NCI-H526 treated with DMSO at 0.1 percent for 48 hours (cell line): ENCODE measurements at regions not wholly inside any gene's neighbourhood (a gene's known extent, or its start where the extent isn't known, plus 50 kb on each side); places are given as distances from the start of the nearest gene placed in this dataset.
"Not testable (repeated sequence)": the region's sequence is repeated elsewhere in the genome, so short reads cannot be mapped to it uniquely, and the experiment has no call there.

ENCODE experiments used
- DNase-seq: peaks from one replicate; lab custom pipeline; 2025; lab: John Stamatoyannopoulos, UW

DNA sequence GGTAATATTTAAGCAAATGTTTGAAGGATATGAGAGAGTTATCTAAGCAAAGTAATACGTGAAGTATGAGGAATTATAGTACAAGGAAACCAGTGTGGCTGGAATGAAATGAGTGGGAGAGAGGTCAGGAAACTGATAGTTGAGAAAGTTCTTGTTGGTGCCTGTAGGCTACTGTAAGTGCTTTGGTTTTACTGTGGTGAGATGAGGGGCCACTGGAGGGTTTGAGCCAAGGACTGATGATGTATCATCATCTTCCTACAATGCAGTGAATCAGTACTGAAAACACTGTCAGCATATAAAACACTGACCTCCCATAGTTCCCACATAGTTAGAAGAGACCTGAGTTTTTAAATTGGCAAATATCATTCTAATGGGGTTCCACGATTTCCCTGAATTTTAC lies 367.5 kb upstream of the CTSO start:
- DNase-seq: no peak

DNA sequence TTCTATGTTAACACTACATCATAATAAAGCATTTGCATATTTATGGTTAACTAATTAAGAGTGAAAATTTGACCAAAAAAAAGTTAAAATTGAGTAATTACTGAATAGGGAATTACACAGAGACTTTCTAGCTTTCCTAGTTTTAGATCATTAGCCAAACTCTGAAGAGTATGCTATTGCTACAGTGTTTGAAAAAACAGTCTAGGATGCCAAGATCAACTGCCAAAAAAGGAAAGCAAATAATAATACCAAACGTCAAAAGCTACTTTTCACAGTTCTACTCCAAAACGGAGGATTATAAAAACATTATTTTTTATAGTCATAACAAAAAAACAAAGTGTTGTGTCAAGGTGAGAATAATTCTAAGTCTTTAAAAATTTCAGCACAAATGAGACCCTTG lies 359.8 kb upstream of the CTSO start:
- DNase-seq: no peak

DNA sequence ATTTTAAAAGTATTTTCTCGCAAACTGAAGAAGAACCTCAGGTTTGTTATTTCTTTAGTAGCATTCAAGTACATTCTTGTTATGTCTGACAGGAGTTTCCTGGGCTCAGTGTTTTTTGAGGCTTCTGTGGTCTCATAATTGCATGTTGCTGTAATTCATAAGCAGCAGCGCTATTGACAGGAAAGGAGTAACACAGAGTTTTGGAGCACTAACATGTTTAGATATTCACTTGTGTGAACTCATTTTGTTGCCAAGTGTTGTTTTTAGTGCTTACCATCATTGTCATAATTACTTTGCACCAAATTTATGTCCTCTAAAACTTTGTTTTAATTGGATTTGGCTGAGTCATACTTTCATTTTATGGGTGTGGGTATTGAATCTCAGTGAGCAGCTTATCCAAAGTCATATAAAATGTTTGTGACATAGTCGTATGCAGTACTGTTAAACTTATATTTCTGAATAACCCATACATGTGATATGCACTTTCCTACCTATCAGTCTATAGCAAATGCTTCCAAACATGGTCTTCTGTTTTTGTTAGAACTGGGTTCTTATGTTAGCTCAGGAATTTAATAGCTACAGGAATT lies 358.7 kb upstream of the CTSO start:
- no peak for DNase-seq

DNA sequence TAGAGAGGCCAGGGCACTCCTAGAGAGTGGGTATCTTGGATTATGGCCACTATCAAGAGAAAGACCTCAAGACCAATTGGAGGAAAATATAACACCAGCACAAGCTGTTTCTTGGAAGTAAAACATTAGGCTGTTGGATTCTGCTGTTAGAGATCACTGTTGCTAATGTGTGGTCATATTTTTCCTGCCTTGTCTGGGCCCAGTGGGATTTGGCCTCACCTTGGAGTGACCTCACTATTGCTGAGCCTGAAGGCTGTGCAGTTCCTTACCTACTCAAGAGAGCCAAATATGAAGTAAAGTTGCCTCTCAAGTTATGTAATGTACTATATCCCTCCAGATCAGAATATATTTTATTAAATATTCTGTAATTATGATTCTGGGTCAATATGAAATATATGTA lies 355.4 kb upstream of the CTSO start:
- no peak for DNase-seq

DNA sequence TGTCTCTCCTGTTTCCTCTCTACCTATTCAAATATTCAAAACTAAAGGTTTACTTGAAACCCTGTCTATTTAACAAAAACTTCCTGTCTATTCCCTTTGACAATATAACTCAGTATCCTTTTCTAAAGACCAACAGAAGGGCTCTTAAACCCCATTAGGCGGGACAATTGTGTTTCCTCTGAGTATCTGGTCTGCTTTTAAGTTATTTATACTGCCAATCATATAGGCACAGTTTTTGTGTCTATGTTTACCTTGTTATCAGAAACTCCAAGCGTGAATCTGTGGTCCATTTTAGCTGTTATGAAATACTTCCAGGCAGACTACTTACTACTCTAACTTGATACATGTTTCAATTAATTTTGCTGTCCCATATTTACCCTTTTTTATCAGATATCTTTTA lies 350.0 kb upstream of the CTSO start:
- no peak for DNase-seq

DNA sequence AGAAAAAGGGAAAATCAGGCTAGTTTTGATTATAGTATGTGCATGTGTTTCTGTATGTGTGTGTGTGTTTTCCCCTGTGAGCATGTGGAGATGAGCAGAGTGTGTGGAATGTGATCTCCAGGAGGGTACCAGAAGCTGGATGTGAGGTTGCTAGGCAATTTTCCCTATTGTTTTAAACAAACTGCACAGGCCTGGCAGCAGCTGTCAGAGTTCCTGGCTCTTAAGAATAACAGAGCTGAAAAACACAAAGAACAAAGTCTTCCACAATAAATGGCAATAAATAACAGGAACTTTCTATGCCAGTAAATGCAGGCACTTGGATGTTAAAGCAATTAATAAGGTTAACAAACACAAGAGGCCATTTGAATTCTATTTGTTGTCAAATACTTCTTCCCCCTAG lies 344.6 kb upstream of the CTSO start:
- no peak for DNase-seq

DNA sequence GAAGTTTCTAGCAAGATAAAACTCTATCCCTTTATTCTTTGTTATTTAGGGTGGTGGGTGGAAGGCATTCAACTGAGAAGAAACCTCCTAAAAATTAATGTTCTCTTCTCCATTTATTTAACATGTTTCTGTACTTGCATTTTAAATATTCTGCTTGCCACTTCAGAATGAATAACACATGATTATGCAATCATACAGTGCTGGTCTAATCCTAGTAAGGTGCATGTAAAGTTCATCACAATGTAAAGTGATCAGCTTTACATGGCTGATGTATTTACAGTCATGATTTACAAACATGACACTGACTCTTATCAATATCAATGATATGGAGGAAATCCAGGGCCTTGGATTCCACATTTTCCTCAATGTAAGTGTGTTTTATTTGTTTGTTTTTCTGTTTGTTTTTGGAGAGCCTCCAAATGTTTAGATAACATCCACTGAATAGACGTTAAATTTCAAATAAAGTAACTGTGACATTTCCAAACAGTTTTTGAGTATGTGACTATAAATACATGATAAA lies 342.1 kb upstream of the CTSO start:
- DNase-seq: no peak

DNA sequence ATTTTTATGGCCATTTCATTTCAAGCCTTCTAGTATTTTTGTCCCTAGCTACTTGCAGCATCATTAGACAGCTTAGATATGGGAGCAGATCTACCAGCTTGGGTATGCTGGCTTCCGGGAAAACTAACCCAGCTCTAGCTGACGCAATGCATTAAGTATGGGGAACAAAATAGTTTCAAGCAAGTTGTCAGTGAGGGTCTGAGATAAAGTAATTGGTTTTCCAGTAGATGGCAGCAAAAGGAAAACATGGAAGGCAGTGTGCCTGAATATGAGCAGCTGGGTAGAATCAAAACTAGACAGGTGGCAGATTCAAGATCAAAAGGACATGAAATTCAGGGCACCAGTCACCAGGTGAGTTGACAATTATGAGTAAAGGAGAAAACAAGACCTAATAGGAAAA lies 340.9 kb upstream of the CTSO start:
- peak; percentile 75 for DNase-seq

DNA sequence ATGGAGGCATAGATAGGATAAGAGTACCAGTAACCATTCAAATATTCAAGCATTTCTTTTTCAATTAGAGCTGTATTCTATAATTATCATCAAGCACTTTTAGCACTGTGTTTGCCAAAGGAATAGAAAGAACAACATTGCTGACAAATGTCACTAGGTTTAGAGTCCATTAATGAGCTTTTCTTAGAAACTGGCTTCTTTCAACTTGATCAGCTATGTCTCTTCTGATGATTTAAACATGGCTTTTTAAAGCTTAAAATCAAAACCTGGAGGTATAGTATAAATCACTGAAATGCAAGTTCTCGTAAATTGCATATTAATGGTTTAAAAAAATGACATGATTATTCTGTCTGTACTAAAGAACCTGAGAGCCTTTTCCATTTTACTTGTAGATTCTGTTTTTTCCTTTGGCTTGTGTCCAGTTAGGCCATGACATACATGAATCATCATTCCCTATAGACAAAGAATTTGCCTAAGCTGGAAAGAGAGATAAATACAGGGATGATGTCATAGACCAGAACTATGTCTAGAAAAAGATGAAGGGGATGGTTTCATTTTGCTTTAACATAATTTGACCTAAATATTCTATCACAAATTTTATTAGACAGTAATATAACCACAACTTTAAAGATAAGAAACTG lies 340.1 kb upstream of the CTSO start:
- no peak for DNase-seq

DNA sequence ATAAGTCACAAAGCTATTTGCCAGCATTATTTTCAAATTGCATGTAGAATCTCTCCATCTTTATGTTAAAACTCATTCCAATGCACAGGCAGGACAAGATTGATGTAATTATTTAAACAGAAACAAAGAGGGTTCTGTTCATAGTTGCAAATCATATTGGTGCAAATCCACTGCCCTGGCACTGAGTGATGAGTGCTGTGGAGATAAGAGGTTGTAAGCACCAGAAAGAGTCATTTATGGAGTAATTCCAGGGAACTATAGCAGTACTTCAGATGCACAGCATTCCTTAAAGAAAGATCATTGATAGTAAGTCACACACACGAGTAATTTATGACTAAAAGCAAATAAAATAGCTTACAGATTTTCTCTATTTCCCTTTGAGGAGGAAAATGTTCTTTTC lies 337.7 kb upstream of the CTSO start:
- DNase-seq: no peak

DNA sequence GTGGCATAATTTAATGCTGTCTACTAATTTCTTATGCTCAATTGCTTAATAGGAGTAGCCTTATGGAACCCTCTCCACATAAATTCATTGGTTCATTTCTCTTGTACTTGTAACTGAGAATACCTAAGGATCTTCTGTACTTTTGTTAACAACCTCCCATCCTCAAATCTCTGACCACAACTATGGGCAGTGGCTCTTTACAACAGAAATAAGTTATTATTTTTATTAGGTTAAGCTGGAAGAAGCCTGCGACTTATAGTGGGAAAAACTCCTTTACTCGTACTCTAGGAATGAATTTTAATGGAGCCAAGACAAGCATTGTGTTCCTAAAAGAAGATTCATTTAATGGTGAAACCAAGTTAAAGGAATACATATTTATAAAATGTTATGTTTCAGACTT lies 337.1 kb upstream of the CTSO start:
- no peak for DNase-seq

DNA sequence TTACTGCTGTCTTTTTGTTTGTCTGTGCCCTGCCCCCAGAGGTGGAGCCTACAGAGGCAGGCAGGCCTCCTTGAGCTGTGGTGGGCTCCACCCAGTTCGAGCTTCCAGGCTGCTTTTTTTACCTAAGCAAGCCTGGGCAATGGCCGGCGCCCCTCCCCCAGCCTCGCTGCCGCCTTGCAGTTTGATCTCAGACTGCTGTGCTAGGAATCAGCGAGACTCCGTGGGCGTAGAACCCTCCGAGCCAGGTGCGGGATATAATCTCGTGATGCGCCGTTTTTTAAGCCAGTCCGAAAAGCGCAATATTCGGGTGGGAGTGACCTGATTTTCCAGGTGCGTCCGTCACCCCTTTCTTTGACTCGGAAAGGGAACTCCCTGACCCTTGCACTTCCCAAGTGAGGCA lies 336.4 kb upstream of the CTSO start:
- not testable (repeated sequence) for DNase-seq

DNA sequence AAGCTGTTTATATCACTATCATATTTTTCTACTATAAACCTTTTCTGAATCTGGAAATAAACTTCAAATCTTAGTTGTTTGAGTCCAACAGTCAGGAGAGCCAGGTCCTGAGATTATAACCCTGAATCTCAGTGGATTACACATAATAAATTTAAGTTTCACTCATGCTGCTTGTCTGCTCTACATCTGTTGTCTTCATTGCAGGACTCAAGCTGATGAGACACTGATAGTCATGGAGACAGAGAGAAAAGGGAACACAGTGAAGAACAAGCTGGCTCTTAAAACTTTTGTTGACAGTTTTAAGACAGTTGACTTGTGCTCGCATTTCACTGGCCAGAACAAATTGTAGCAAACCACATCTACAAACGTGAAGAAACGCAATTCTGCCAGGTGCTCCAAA lies 327.0 kb upstream of the CTSO start:
- DNase-seq: no peak

DNA sequence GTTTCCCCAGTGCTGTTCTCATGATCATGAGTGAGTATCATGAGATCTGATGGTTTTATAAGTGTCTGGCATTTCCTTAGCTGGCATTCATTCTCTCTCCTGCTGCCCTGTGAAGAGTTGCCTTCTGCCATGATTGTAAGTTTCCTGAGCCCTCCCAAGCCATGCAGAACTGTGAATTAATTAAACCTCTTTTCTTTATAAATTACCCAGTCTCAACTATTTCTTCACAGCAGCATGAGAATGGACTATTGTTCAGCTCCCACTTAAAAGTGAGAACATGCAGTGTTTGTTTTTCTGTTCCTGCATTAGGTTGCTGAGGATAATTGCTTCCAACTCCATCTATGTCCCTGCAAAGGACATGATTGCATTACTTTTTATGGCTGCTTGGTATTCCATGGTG lies 311.7 kb upstream of the CTSO start:
- DNase-seq: no peak

DNA sequence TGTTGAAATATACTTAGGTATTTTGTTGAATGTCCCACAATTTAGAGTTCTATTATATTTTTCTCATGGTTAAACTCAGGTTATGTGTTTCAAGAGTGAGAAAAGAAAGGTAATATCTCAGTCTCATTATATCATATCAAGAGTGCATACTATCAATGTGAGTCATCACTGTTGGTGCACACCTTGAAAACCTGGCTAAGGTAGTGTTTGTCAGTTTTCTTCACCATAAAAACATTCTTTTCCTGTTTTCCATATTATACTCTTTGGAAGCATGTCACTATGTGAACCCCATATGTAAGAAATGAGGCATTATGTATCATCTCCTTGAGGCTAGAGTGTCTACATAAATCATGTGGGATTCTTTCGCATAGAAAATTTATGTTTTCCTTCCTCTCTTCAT lies 307.6 kb upstream of the CTSO start:
- no peak for DNase-seq

DNA sequence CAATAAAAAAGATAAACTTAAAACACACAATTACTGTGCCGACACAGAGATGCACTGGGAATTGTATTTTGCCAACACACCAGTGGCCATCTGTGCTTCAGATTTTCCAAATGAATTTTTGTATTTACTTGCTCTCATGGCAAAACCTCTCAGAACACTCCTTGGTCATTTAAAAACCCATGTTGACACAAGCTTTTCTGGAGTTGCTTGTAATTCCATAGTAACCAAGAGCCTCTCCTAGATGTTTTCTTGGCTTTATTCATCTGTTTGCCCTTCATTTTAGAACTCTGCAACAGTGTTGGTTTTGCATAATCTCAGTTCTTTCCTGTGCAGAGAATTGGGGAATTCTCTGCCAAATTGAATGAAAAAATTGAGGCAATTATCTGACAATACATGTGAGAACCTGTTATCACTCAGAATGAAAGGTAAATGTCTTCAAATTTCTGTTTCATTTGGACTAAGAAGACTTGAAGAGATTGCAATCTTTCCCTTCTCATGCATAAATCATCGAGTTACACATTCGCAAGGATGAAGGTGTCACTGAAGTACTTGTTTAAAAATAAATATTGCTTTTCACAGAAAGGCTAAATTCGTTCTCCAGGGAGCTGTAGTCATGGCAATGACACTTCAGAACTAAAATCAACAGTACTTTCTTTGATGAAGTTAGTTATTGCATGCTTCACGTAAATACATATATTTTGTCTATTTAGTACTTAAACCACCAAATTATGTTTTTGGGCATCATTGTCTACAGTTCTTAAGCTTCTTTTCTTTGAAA lies 301.8 kb upstream of the CTSO start:
- DNase-seq: no peak

DNA sequence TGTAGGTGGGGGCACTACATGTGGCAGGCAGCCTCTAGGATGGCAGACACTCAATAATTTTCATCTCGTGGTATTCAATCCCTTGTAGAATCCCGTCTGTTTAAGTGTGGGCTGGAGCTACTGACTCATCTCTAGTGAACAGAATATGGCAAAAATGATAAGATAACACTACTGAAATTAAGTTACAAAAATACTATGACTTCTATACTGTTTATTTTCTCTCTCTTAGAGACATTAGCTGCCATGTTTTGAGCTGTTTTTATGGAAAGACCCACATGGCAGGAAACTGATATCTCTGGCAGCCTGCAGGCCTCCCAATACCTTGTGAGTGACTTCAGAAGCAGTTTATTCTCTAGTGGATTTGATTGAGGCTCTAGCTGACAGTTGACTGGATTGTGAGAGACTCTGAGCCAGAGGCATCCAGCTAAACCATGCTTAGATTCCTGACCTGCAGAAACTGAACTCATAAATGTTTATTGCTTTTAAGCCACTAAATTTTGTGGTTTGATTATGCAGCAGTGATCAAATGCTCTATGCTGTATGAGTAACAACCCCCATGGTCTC lies 298.8 kb upstream of the CTSO start:
- DNase-seq: no peak

DNA sequence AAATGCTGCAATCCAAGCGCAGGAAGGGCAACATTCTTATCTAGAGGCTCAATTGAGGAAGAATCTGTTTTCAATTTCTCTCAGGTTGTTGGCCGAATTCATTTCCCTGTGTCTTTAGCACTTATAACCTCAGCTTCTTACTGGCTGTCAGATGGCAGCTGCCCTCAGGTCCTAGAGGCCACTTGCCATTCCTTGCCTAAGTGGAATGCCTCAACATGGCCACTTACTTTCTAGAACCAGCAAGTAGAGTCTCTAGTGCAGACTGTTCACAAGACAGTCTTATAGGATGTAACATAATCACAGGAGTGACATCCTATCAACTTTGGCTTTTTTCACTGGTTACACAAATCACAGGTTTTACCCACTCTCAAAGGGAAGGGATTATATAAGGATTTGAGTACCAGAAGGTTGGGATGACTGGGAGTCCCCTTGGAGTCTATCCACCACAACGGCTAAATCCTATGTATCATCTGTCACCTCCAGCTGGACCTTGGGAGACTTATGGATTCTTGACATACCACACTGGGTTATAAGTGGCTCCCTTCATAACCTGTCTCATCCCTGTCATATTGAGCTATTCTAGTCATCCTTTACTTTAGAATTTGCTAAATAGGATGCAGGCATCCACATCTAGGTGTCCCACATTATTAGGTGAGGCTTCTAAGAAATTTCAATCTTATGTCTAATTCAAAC lies 297.9 kb upstream of the CTSO start:
- DNase-seq: no peak

DNA sequence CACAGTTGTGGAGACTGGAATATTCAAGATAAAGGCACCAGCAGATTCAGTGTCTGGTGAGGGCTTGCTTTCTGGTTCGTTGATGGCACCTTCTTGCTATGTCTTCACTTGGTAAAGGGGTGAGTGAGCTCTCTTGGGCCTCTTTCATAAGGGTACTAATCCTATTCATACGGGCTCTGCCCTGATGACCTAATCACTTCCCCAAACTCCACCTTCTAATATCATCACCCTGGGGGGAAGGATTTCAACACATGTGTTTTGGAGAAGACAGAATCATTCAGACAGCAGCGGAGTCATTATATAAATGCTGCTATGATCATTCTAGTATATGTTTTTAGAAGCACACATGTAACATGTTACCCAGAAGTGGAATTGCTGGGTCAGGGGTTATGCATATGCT lies 295.3 kb upstream of the CTSO start:
- no peak for DNase-seq

DNA sequence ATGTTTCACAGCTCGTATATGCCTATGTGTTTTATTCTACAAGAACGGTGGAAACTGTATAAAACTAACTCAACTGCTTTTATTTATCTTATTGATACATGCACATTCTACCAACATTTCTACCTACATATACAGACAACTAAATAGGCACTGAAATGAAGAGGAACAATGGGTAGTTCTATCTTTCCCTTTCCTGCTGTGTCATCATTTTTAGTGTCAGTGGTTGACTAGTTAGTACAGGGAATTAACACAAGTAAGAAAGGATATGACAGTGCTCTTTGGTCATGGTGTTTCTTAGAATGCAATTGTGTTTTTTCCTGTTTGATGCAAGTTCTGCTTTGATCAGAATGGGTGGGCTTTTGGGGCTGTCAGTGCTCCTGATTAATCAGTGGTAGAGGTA lies 293.8 kb upstream of the CTSO start:
- no peak for DNase-seq

DNA sequence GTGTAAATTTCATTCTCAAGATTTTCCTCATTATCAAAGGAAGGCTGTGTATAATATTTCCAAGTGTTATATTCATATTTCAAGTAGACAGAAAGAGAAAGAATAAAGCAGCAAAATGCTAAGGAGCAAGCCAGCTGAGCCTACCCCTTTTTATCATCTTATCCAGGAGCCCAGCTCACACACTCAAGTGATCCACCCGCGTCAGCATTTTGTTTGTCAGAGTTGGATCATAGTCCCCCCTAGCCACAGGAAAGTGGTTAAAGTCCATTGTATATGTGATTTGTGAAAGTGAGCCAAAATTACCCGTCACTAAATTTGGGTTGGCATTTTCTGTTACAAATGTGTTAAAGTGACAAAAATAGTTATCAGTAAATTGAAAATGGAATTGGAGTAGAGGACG lies 289.3 kb upstream of the CTSO start:
- DNase-seq: no peak

DNA sequence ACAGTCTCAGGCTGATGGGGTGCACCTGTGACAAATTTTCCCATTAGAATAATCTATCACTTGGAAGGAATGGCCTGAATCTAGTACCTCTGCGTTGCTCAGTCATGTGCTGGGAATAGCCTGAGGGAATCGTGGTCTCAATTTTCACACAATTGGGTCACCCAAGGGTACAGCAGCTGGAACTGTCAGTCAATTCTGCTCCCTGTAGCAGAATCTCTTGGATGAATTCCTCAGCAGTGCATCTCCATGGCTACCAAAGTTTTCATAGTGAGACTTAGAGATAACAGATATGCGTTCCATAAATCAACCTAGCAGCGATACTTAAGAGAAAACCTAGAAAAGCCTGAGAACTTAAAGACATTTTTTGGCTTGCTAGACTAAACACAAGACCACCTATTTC lies 288.7 kb upstream of the CTSO start:
- DNase-seq: no peak

DNA sequence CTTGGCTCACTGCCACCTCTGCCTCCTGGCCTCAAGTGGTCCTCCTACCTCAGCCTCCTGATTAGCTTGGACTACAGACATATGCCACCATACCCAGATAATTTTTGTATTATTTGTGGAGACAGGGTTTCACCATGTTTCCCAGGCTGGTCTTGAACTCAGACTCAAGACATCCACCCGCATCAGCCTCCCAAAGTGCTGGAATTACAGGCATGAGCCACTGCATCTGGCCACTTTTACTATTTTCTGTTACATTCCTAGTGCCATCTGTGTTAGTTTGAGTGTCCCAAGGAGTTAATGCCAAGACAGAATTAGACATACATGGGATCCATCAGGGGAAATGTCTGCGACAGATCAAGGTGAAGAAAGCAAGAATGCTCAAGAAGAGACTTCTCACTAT lies 288.2 kb upstream of the CTSO start:
- DNase-seq: no peak
